ENCODE measurements at regions not wholly inside any gene's neighbourhood (a gene's known extent, or its start where the extent isn't known, plus 50 kb on each side); places are given as distances from the start of the nearest gene placed in this dataset.

DNA sequence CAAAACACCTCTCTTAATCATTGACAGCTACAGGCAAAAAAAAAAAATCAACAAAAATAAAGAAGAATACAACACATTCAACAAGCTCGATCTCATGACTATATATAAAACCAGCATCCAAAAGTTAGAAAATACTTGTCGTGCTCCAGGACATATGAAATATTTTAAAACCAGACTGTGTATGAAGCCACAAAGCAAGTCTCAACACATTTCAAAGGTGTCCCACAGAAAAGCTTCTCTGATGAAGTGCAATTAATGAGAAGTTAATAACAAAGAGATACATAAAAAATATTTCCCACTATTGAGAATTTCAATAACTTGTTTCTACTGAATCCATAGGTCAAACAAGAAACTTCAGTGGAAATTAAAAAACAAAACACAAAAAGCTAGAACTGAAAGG is 178.7 kb downstream of the PLK2 start:
- TF ChIP-seq, protein P1, sequence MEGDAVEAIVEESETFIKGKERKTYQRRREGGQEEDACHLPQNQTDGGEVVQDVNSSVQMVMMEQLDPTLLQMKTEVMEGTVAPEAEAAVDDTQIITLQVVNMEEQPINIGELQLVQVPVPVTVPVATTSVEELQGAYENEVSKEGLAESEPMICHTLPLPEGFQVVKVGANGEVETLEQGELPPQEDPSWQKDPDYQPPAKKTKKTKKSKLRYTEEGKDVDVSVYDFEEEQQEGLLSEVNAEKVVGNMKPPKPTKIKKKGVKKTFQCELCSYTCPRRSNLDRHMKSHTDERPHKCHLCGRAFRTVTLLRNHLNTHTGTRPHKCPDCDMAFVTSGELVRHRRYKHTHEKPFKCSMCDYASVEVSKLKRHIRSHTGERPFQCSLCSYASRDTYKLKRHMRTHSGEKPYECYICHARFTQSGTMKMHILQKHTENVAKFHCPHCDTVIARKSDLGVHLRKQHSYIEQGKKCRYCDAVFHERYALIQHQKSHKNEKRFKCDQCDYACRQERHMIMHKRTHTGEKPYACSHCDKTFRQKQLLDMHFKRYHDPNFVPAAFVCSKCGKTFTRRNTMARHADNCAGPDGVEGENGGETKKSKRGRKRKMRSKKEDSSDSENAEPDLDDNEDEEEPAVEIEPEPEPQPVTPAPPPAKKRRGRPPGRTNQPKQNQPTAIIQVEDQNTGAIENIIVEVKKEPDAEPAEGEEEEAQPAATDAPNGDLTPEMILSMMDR (IDR thresholded peaks at IDR 0.05), result no peak
- TF ChIP-seq POLR2A (IDR thresholded peaks at IDR 0.05), result no peak

Measured in lower leg skin (tissue), 3 donors.